ENCODE measurements at regions not wholly inside any gene's neighbourhood (a gene's known extent, or its start where the extent isn't known, plus 50 kb on each side); places are given as distances from the start of the nearest gene placed in this dataset.

DNA sequence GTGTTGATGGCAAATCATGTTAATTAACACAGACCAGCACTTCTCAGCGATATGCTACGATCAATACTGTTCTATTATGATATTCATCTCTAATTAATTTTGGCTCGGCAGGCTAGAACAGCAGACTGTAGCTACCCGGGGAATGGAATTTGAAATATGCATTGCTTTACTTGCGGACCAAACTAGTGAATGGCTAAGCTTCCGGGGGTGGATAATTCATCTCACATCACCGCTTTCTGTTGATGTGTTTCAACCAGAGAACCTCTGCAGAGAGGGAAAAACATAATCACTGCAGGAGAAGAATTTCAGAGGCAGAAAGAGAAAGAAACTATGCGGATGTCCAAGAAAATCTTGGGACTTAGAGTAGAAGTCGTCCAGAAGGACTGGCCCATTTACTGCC is 490.9 kb downstream of the STK39 start:
- no peak for TF ChIP-seq POLR2A (IDR thresholded peaks at IDR 0.05)
- TF ChIP-seq EP300 (IDR thresholded peaks at IDR 0.05; ENCODE audit: low read depth) = no peak
- TF ChIP-seq, protein P1, sequence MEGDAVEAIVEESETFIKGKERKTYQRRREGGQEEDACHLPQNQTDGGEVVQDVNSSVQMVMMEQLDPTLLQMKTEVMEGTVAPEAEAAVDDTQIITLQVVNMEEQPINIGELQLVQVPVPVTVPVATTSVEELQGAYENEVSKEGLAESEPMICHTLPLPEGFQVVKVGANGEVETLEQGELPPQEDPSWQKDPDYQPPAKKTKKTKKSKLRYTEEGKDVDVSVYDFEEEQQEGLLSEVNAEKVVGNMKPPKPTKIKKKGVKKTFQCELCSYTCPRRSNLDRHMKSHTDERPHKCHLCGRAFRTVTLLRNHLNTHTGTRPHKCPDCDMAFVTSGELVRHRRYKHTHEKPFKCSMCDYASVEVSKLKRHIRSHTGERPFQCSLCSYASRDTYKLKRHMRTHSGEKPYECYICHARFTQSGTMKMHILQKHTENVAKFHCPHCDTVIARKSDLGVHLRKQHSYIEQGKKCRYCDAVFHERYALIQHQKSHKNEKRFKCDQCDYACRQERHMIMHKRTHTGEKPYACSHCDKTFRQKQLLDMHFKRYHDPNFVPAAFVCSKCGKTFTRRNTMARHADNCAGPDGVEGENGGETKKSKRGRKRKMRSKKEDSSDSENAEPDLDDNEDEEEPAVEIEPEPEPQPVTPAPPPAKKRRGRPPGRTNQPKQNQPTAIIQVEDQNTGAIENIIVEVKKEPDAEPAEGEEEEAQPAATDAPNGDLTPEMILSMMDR (IDR thresholded peaks at IDR 0.05) = no peak
- TF ChIP-seq POLR2AphosphoS5 (IDR thresholded peaks at IDR 0.05) = no peak
- no peak for DNase-seq
- no peaks in the 10 kb centered on the region for H3K36me3 ChIP-seq
- 75 to 77% methylated on average over 9 of the region's 9 CpGs for WGBS, 2 donors (ENCODE audit: low coverage in 1 of 2)
- H3K9me3 ChIP-seq = no peaks in the 10 kb centered on the region
- H3K4me1 ChIP-seq = no peaks in the 10 kb centered on the region
- no peak overlapping the region for H3K4me3 ChIP-seq
- intact Hi-C loops (cut with DNase I; ENCODE audit: low total_unique reads) (no loop called here), in situ Hi-C loops (cut with MboI; ENCODE audit: low pct_ligation_motif_present in 1 of 4, low pct_unique_long_range_greater_than_20kb in 1 of 4, low sequenced_read_pairs in 3 of 4) (no loop called here)
- no peak overlapping the region for H3K27ac ChIP-seq
- no peaks in the 10 kb centered on the region for H3K27me3 ChIP-seq

DNA sequence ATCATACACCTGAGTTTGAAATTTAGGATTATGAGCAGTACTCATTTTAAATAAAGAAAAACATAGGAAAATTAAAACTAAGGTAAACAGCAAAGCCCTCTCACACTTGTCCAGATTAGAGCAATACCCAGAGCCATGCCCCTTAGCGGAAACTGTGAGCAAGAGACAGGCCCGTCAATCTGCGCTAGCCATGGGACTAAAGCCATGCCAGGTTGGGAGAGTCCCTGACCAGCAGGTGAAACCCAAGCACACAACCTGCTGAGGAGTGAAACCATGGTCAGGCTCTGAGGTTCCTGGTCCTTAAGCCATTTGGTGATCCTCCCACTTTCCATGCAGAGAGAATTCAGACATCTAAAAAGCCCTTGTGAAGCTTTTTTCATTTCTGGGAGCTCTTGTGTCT is 494.3 kb downstream of the STK39 start:
- TF ChIP-seq POLR2AphosphoS5 (IDR thresholded peaks at IDR 0.05) (no peak), EP300 (IDR thresholded peaks at IDR 0.05; ENCODE audit: low read depth) (no peak), POLR2A (IDR thresholded peaks at IDR 0.05) (no peak)
- TF ChIP-seq, protein P1 (IDR thresholded peaks at IDR 0.05) = no peak
- no peaks in the 10 kb centered on the region for H3K36me3 ChIP-seq
- no peaks in the 10 kb centered on the region for H3K27me3 ChIP-seq
- no peak overlapping the region for H3K27ac ChIP-seq
- WGBS, 2 donors (ENCODE audit: low coverage in 1 of 2) = 85 to 94% methylated on average over 3 of the region's 3 CpGs
- no peaks in the 10 kb centered on the region for H3K9me3 ChIP-seq
- no peak overlapping the region for H3K4me3 ChIP-seq
- no peak for DNase-seq
- intact Hi-C loops (cut with DNase I; ENCODE audit: low total_unique reads) (no loop called here), in situ Hi-C loops (cut with MboI; ENCODE audit: low pct_ligation_motif_present in 1 of 4, low pct_unique_long_range_greater_than_20kb in 1 of 4, low sequenced_read_pairs in 3 of 4) (no loop called here)
- H3K4me1 ChIP-seq = peaks cover 0 to 3% (median 0%) of the 10 kb centered on the region in 4 donors

DNA sequence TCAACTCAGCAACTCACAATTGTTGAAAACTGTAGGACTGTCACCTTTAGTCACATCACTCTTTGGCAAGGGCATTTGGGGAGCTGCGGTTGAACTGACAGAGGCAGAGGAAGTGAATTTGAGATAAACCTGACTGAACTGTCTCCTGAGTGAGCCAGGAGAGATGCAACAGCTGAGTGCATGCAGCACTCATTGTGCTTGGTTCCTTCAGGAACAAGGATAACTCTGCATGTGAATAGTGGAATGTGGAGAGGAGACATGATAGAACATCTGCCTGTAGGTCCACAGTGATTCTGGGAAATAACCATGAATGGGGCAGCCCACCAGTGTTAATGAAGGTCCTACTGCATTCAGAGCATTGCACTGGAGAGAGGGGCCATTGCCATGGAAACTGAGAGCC is 494.7 kb downstream of the STK39 start:
- Histone ChIP-seq H3K36me3 (no peaks in the 10 kb centered on the region), H3K27me3 (no peaks in the 10 kb centered on the region), H3K4me3 (no peak overlapping the region), H3K4me1 (peaks cover 0 to 3% (median 0%) of the 10 kb centered on the region in 4 donors), H3K9me3 (no peaks in the 10 kb centered on the region), H3K27ac (no peak overlapping the region)
- 36 to 90% methylated on average over 1 of the region's 1 CpG for WGBS, 2 donors (ENCODE audit: low coverage in 1 of 2)
- intact Hi-C loops (cut with DNase I; ENCODE audit: low total_unique reads) = no loop called here
- in situ Hi-C loops (cut with MboI; ENCODE audit: low pct_ligation_motif_present in 1 of 4, low pct_unique_long_range_greater_than_20kb in 1 of 4, low sequenced_read_pairs in 3 of 4) = no loop called here
- no peak for DNase-seq
- TF ChIP-seq POLR2A (IDR thresholded peaks at IDR 0.05) (no peak), POLR2AphosphoS5 (IDR thresholded peaks at IDR 0.05) (no peak), EP300 (IDR thresholded peaks at IDR 0.05; ENCODE audit: low read depth) (no peak)
- TF ChIP-seq, protein P1 (IDR thresholded peaks at IDR 0.05) = no peak

DNA sequence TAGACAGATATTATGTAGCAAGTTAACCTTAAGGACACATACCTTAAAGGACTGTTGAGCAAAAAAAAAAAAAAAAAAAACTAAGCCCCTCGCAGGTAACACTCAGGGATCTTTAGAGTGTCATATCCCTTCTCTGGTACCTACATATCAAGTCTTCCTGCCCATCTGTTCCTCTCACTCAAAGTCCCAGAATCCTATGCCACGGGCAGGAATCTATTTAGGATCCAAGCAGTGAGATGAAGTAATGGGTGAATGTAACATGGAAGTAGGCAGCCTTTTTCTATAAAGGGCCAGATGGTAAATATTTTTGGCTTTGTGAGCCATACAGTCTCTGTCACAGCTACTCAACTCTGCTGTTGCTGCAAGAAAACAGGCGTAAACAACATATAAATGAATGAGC is 496.7 kb downstream of the STK39 start:
- in situ Hi-C loops (cut with MboI; ENCODE audit: low pct_ligation_motif_present in 1 of 4, low pct_unique_long_range_greater_than_20kb in 1 of 4, low sequenced_read_pairs in 3 of 4) (no loop called here), intact Hi-C loops (cut with DNase I; ENCODE audit: low total_unique reads) (no loop called here)
- no peak for DNase-seq
- H3K9me3 ChIP-seq = no peaks in the 10 kb centered on the region
- TF ChIP-seq POLR2AphosphoS5 (IDR thresholded peaks at IDR 0.05) (no peak), EP300 (IDR thresholded peaks at IDR 0.05; ENCODE audit: low read depth) (no peak), POLR2A (IDR thresholded peaks at IDR 0.05) (no peak)
- TF ChIP-seq, protein P1 (IDR thresholded peaks at IDR 0.05) = no peak
- peaks cover 0 to 3% (median 0%) of the 10 kb centered on the region in 4 donors for H3K4me1 ChIP-seq
- H3K4me3 ChIP-seq = no peak overlapping the region
- H3K27me3 ChIP-seq = no peaks in the 10 kb centered on the region
- 88 to 100% methylated on average over 2 to 3 of the region's 3 CpGs for WGBS, 2 donors (ENCODE audit: low coverage in 1 of 2)
- H3K27ac ChIP-seq = no peak overlapping the region
- no peaks in the 10 kb centered on the region for H3K36me3 ChIP-seq

All from transverse colon (tissue), 4 donors.